HEK293 (cell line): ENCODE measurements at regions not wholly inside any gene's neighbourhood (a gene's known extent, or its start where the extent isn't known, plus 50 kb on each side); places are given as distances from the start of the nearest gene placed in this dataset.

Source experiments
- CTCF ChIP-seq: fragments of 450-650 bp; formaldehyde crosslinking; IDR thresholded peaks from 2 replicates; pipeline ENCODE4 v1.5.1; 2016; ENCODE audit warnings: missing biosample characterization, missing genetic modification characterization
- KLF10 ChIP-seq: fragments of 450-650 bp; IDR thresholded peaks from 2 replicates; pipeline ENCODE4 v1.5.1; 2018; ENCODE audit warnings: missing biosample characterization, mild to moderate bottlenecking, missing genetic modification characterization
- PBX3 ChIP-seq: sonication (generic); formaldehyde crosslinking; IDR thresholded peaks from 2 replicates; pipeline ENCODE4 v1.8.1; 2022; ENCODE audit warnings: mild to moderate bottlenecking, moderate library complexity, missing genetic modification reagents
- ZBTB10 ChIP-seq: fragments of 450-650 bp; formaldehyde crosslinking; IDR thresholded peaks from 2 replicates; pipeline ENCODE4 v1.5.1; 2016; ENCODE audit warnings: missing biosample characterization, missing genetic modification characterization
- ZBTB8A ChIP-seq: fragments of 450-650 bp; formaldehyde crosslinking; IDR thresholded peaks from 2 replicates; pipeline ENCODE4 v1.5.1; 2016; ENCODE audit warnings: missing biosample characterization, missing genetic modification characterization
- ZNF10 ChIP-seq: fragments of 450-650 bp; formaldehyde crosslinking; IDR thresholded peaks from 2 replicates; pipeline ENCODE4 v1.5.1; 2017; ENCODE audit warnings: missing biosample characterization, missing genetic modification characterization
- ZNF19 ChIP-seq: fragments of 450-650 bp; formaldehyde crosslinking; IDR thresholded peaks from 2 replicates; pipeline ENCODE4; 2016; ENCODE audit warnings: missing biosample characterization, missing genetic modification characterization, low read depth
- ZNF24 ChIP-seq: fragments of 450-650 bp; formaldehyde crosslinking; IDR thresholded peaks from 2 replicates; pipeline ENCODE4 v1.5.1; 2016; ENCODE audit warnings: missing biosample characterization, missing genetic modification characterization
- ZNF311 ChIP-seq: fragments of 450-650 bp; formaldehyde crosslinking; IDR thresholded peaks from 2 replicates; pipeline ENCODE4 v1.5.1; 2017; ENCODE audit warnings: missing biosample characterization, missing genetic modification characterization, borderline replicate concordance
- ZNF426 ChIP-seq: fragments of 450-650 bp; formaldehyde crosslinking; IDR thresholded peaks from 2 replicates; pipeline ENCODE4 v1.5.1; 2017; ENCODE audit warnings: missing biosample characterization, missing genetic modification characterization, mild to moderate bottlenecking, inconsistent platforms, moderate library complexity
- ZNF510 ChIP-seq: fragments of 450-650 bp; formaldehyde crosslinking; IDR thresholded peaks from 2 replicates; pipeline ENCODE4 v1.5.1; 2018; ENCODE audit warnings: mild to moderate bottlenecking, missing genetic modification characterization, missing biosample characterization; ENCODE audit not compliant: insufficient replicate concordance
- ZNF596 ChIP-seq: fragments of 450-650 bp; IDR thresholded peaks from 2 replicates; pipeline ENCODE4 v1.5.0; 2018; ENCODE audit warnings: missing biosample characterization, mild to moderate bottlenecking, missing genetic modification characterization, moderate library complexity

DNA sequence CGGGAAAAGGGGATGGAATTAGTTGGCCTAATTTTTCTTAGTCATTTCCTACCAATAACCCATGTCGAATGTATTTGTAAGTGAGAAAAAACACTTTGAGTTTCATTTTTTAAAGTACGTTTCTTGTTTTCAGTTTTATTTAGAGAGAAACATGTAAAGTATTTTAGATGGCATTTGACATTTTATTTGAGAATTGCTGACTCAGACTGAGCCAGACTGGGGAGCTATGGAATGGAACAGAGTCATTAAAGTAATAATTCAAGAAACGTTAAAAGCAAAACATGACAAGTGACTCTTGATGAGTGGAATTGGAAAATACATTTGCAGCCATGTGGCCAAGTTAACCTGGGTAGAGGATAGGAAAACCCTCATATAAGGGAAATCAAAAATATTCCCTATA is 286.1 kb upstream of the NPSR1 start:
- TF ChIP-seq PBX3 (CRISPR knock-in tag) (no peak), CTCF (tag by site-specific recombination) (no peak), ZNF596 (no peak), ZNF510 (no peak), ZNF426 (tag by site-specific recombination) (no peak), ZNF24 (tag by site-specific recombination) (no peak), KLF10 (no peak), ZNF311 (tag by site-specific recombination) (no peak), ZNF19 (tag by site-specific recombination) (no peak), ZNF10 (tag by site-specific recombination) (no peak), ZBTB10 (tag by site-specific recombination) (no peak), ZBTB8A (tag by site-specific recombination) (no peak)
